ENCODE measurements at regions not wholly inside any gene's neighbourhood (a gene's known extent, or its start where the extent isn't known, plus 50 kb on each side); places are given as distances from the start of the nearest gene placed in this dataset.

DNA sequence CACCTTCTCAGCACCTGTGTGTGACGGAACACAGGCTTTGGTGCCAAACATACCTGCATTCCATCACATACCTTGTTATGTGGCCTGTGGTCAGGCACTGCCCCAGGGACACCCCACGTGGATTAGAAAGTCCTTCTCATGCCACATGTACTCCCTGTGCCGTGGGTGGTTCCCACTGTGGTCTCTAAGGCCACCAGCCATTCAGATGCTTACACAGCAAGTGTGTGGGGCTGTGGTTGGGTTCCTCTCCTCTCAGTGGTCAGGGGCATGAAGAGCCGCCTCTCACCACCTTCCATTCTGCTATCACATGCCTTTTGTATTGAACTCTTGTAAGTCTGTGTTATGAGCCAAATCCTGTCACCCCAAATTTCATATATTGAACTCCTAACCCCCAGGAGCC, 85.1 kb upstream of the IGFBP3 start:
- Histone ChIP-seq H3K4me3 (no peak overlapping the region), H3K27ac (no peak overlapping the region), H3K27me3 (no peaks in the 10 kb centered on the region), H3K9me3 (replicated peaks in 1 of 3) (no peaks in the 10 kb centered on the region), H3K36me3 (replicated peaks in 1 of 2) (no peaks in the 10 kb centered on the region), H3K4me1 (replicated peaks in 1 of 2) (no peaks in the 10 kb centered on the region)
- TF ChIP-seq POLR2A (IDR thresholded peaks at IDR 0.05): no peak
- TF ChIP-seq, protein P1, sequence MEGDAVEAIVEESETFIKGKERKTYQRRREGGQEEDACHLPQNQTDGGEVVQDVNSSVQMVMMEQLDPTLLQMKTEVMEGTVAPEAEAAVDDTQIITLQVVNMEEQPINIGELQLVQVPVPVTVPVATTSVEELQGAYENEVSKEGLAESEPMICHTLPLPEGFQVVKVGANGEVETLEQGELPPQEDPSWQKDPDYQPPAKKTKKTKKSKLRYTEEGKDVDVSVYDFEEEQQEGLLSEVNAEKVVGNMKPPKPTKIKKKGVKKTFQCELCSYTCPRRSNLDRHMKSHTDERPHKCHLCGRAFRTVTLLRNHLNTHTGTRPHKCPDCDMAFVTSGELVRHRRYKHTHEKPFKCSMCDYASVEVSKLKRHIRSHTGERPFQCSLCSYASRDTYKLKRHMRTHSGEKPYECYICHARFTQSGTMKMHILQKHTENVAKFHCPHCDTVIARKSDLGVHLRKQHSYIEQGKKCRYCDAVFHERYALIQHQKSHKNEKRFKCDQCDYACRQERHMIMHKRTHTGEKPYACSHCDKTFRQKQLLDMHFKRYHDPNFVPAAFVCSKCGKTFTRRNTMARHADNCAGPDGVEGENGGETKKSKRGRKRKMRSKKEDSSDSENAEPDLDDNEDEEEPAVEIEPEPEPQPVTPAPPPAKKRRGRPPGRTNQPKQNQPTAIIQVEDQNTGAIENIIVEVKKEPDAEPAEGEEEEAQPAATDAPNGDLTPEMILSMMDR (IDR thresholded peaks at IDR 0.05): no peak
- DNase-seq: no peak
- WGBS, 4 donors: 74 to 83% (median 78%) methylated on average over 3 to 4 of the region's 4 CpGs
- intact Hi-C loops (cut with DNase I): no loop called here

DNA sequence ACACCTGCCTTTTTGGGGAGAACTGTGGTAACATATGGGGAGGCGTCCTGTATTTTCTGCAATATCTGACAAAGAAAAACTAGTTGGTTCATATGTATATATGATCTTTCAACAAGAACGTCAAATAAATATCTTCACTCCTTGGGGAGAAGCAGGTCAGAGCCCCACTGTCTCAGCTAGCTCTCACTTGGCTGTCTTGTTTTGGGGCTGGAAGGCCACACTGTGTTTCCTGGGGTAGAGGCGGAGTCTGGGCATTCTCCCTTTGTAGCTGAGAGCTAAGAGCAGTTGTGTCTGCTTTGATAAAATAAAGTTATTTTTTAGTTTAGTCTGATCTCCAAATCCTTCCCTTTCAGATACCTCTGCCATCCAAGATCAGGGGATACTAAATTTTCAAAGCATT, 83.9 kb upstream of the IGFBP3 start:
- no peak for DNase-seq
- H3K9me3 ChIP-seq (replicated peaks in 1 of 3): no peaks in the 10 kb centered on the region
- H3K4me1 ChIP-seq (replicated peaks in 1 of 2): no peaks in the 10 kb centered on the region
- no peak overlapping the region for H3K27ac ChIP-seq
- WGBS, 4 donors: 72 to 82% (median 80%) methylated on average over 3 of the region's 3 CpGs
- TF ChIP-seq, protein P1 (IDR thresholded peaks at IDR 0.05): no peak
- no peak overlapping the region for H3K4me3 ChIP-seq
- intact Hi-C loops (cut with DNase I): no loop called here
- H3K27me3 ChIP-seq: no peaks in the 10 kb centered on the region
- H3K36me3 ChIP-seq (replicated peaks in 1 of 2): no peaks in the 10 kb centered on the region

DNA sequence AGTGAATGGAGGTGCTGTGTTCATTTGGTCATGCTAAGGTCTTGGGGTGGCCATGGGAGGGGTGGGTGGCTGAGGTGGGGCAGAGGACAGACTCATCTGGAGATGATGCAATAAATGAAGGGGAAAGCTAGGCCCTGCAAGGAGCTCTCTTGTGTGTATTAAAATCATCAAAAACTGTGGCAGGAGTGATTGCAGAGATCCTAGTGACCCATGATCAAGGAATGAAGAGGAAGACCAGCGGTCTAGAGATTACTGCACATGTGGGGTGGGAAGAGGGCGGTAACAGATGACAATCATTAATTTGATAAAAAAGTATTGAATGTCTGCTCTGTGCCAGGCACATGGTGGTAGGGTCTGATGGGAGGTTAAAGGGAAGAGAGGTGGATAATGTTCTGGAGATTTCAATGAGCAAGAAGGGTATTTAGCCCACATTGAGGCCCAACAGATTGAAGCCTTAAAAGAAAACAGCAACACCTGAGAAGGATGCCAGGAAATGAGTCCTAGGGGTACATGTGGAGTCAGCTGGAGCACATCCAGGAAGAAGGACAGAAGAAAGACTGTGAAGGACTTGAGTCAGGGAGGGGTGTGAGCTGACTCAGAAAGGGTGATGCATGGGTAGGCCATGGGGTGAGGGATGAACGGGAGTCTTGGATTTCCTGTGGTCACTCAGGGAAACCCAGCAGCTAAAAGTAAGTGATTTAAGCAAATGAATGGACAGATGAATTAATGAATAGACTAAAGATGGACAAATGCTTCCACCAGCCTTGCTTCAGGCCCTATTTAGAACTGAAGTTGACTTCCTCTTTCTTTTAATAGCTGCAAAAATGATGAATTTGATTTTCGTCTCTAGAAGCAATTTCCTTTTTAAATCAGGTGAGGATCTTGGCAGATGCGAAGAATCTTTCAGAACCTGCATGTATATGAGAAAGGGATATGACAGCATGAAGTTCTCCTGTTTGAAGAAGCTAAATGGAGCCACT, 83.1 kb upstream of the IGFBP3 start:
- Histone ChIP-seq H3K4me3 (no peak overlapping the region), H3K9me3 (replicated peaks in 1 of 3) (no peaks in the 10 kb centered on the region), H3K36me3 (replicated peaks in 1 of 2) (no peaks in the 10 kb centered on the region), H3K4me1 (replicated peaks in 1 of 2) (no peaks in the 10 kb centered on the region), H3K27ac (no peak overlapping the region), H3K27me3 (no peaks in the 10 kb centered on the region)
- 55 to 60% (median 60%) methylated on average over 5 of the region's 5 CpGs for WGBS, 4 donors
- DNase-seq: no peak
- intact Hi-C loops (cut with DNase I): no loop called here
- no peak for TF ChIP-seq POLR2A (IDR thresholded peaks at IDR 0.05)
- TF ChIP-seq, protein P1 (IDR thresholded peaks at IDR 0.05): no peak

DNA sequence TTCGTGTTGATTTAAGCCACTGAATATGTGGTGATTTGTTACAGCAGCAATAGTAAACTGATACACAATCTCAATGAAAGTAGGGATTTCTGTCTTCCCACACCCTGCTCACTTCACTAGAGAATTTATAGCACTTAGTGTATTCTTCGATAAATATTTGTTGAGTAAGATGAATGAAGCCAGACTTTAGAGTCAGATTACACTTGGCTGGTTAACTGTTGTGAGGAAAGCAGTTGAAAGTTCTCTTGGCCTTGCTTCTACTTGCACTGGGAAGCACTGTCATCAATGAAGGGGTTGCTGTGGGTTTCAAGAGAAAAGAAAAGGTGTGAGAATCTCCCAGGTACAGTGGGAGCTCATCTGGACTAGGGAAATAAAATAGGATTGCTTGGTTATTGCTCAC, 82.1 kb upstream of the IGFBP3 start:
- no peak for DNase-seq
- H3K9me3 ChIP-seq (replicated peaks in 1 of 3): no peaks in the 10 kb centered on the region
- no peaks in the 10 kb centered on the region for H3K27me3 ChIP-seq
- H3K4me1 ChIP-seq (replicated peaks in 1 of 2): no peaks in the 10 kb centered on the region
- no peaks in the 10 kb centered on the region for H3K36me3 ChIP-seq (replicated peaks in 1 of 2)
- H3K27ac ChIP-seq: no peak overlapping the region
- WGBS, 4 donors: 48 to 83% (median 69%) methylated on average over 2 of the region's 2 CpGs
- intact Hi-C loops (cut with DNase I): no loop called here
- no peak overlapping the region for H3K4me3 ChIP-seq
- TF ChIP-seq, protein P1 (IDR thresholded peaks at IDR 0.05): no peak
- no peak for TF ChIP-seq POLR2A (IDR thresholded peaks at IDR 0.05)

All from adrenal gland (tissue), 9 donors.